Smooth muscle cell (in vitro differentiated cells): ENCODE measurements at regions not wholly inside any gene's neighbourhood (a gene's known extent, or its start where the extent isn't known, plus 50 kb on each side); places are given as distances from the start of the nearest gene placed in this dataset.
A peak's percentile ranks its signal among the peaks of the same experiment; 100 is the strongest.

Source experiments
- DNase-seq: peaks from one replicate; lab custom pipeline; 2025; ENCODE audit not compliant: unreplicated experiment; lab: John Stamatoyannopoulos, UW
- H2AFZ ChIP-seq: fragments of 200-600 bp; sonication (generic); 2 replicates; pipeline ENCODE4 v1.6.0; 2016; ENCODE audit warnings: antibody characterized with exemption, low read depth, mild to moderate bottlenecking
- H3F3A ChIP-seq: fragments of 200-600 bp; sonication (generic); 2 replicates; pipeline ENCODE4 v1.6.0; 2017; ENCODE audit warnings: antibody characterized with exemption, low read depth
- H3K27ac ChIP-seq: fragments of 200-600 bp; sonication (generic); 2 replicates; pipeline ENCODE4 v1.5.1; 2016; ENCODE audit warnings: low read depth, mild to moderate bottlenecking
- H3K27me3 ChIP-seq: fragments of 200-600 bp; sonication (generic); 2 replicates; pipeline ENCODE4 v1.6.1; 2016; ENCODE audit warnings: low read depth, mild to moderate bottlenecking
- H3K36me3 ChIP-seq: fragments of 200-600 bp; sonication (generic); 2 replicates; pipeline ENCODE4 v1.5.1; 2016; ENCODE audit warnings: low read depth
- H3K4me1 ChIP-seq: fragments of 200-600 bp; sonication (generic); 2 replicates; pipeline ENCODE4 v1.5.1; 2016; ENCODE audit warnings: low read depth
- H3K4me2 ChIP-seq: fragments of 200-600 bp; sonication (generic); 2 replicates; pipeline ENCODE4 v1.6.0; 2016; ENCODE audit warnings: mild to moderate bottlenecking
- H3K4me3 ChIP-seq: fragments of 200-600 bp; sonication (generic); 2 replicates; pipeline ENCODE4 v1.5.1; 2016; ENCODE audit warnings: mild to moderate bottlenecking
- H3K79me2 ChIP-seq: fragments of 200-600 bp; sonication (generic); 2 replicates; pipeline ENCODE4 v1.6.0; 2016; ENCODE audit warnings: low read depth, mild to moderate bottlenecking
- H3K9ac ChIP-seq: fragments of 200-600 bp; sonication (generic); 2 replicates; pipeline ENCODE4 v1.6.0; 2016; ENCODE audit warnings: low read depth
- H3K9me3 ChIP-seq: fragments of 200-600 bp; sonication (generic); replicated peaks from 2 replicates; pipeline ENCODE4 v1.5.1; 2016; ENCODE audit warnings: low read depth
- H4K20me1 ChIP-seq: fragments of 200-600 bp; sonication (generic); 2 replicates; pipeline ENCODE4 v1.6.0; 2016; ENCODE audit warnings: low read depth
- WGBS: methylation state at CpG from one replicate; pipeline ENCODE4 v1.1.7; 2016; ENCODE audit warnings: low lambda C conversion rate; 5-methylcytosine and 5-hydroxymethylcytosine counted together
- TF ChIP-seq, protein P1 (sequence below): fragments of 200-600 bp; sonication (generic); IDR thresholded peaks from 2 replicates; pipeline ENCODE4 v1.5.1; 2017; ENCODE audit warnings: borderline replicate concordance, mild to moderate bottlenecking, antibody characterized with exemption; ENCODE audit not compliant: insufficient read depth, poor library complexity, severe bottlenecking

DNA sequence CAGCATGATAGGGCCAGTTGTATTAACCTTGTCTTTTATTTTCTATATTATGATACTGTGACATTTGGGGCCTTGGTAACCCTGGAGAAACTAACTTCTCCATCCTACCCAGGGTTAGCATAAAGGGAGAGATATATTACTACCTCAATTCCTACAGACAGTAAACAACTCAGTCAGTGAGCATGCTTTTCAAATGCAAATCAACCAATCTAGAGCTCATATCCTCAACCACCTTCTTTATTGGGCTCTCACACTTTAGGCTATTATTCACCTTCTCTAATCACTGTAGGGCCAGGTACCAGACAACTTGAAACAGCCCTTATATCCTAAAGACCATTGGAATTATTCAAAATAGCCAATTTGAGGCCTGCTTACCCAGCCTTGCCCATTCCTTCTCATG lies 477.6 kb downstream of the PTPRC start:
- Histone ChIP-seq H3K36me3 (no peaks in the 10 kb centered on the region), H3K4me3 (no peak overlapping the region), H2AFZ (no peak overlapping the region), H3K27me3 (no peaks in the 10 kb centered on the region), H3K9ac (no peak overlapping the region), H3K27ac (no peak overlapping the region), H3K9me3 (no peaks in the 10 kb centered on the region), H3K4me2 (no peak overlapping the region), H4K20me1 (no peaks in the 10 kb centered on the region), H3F3A (no peaks in the 10 kb centered on the region), H3K4me1 (no peaks in the 10 kb centered on the region), H3K79me2 (peaks cover 3% of the 10 kb centered on the region)
- TF ChIP-seq, protein P1, sequence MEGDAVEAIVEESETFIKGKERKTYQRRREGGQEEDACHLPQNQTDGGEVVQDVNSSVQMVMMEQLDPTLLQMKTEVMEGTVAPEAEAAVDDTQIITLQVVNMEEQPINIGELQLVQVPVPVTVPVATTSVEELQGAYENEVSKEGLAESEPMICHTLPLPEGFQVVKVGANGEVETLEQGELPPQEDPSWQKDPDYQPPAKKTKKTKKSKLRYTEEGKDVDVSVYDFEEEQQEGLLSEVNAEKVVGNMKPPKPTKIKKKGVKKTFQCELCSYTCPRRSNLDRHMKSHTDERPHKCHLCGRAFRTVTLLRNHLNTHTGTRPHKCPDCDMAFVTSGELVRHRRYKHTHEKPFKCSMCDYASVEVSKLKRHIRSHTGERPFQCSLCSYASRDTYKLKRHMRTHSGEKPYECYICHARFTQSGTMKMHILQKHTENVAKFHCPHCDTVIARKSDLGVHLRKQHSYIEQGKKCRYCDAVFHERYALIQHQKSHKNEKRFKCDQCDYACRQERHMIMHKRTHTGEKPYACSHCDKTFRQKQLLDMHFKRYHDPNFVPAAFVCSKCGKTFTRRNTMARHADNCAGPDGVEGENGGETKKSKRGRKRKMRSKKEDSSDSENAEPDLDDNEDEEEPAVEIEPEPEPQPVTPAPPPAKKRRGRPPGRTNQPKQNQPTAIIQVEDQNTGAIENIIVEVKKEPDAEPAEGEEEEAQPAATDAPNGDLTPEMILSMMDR: no peak
- no peak for DNase-seq

DNA sequence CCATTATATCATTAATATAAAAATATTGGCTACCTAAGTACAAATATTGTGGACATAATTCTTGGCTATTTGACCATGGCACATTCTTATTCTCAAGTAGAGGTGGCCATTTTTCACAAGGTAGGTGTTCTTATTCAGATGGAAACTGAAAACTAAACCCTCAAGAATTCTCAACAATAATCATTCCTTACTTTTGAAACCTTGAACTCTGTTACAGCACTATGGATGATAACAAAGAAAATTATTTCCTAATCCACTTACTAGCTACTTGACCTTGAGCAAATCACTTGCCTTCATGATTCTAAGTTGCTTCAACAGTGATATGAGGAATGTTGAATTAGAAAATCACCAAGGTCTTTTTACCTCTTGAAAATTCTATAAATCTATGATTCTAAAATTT lies 482.2 kb downstream of the PTPRC start:
- H2AFZ ChIP-seq: peak overlapping the region; percentile 14
- DNase-seq: no peak
- H3F3A ChIP-seq: peaks cover 13% of the 10 kb centered on the region
- no peaks in the 10 kb centered on the region for H4K20me1 ChIP-seq
- TF ChIP-seq, protein P1: no peak
- peak overlapping the region; percentile 96 for H3K27ac ChIP-seq
- H3K4me1 ChIP-seq: peaks cover 5% of the 10 kb centered on the region
- no peak overlapping the region for H3K4me3 ChIP-seq
- no peak overlapping the region for H3K4me2 ChIP-seq
- no peaks in the 10 kb centered on the region for H3K36me3 ChIP-seq
- no peaks in the 10 kb centered on the region for H3K9me3 ChIP-seq
- H3K79me2 ChIP-seq: peaks cover 8% of the 10 kb centered on the region
- H3K9ac ChIP-seq: no peak overlapping the region
- no peaks in the 10 kb centered on the region for H3K27me3 ChIP-seq

DNA sequence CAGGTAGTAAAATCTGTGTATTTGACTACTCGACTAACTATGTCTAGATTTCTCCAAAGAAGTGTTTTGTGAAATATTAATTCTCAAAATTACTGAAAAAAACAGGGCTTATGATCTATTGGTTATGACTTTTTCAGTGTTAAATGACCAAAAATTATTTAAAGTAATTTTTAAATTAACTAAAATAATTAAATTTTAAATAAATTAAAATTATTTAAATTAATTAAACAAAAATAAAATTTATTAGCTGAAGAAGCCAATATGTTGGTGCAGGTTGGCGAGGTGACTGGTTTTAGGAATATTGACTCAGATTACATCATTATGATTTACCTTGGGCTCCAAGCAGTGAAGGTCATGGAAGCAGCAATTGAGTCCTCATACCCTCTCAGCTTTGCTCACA lies 483.2 kb downstream of the PTPRC start:
- Histone ChIP-seq H3K9ac (peak overlapping the region; percentile 62), H3K36me3 (no peaks in the 10 kb centered on the region), H3K27me3 (no peaks in the 10 kb centered on the region), H3K4me1 (peaks cover 5% of the 10 kb centered on the region), H3K4me3 (no peak overlapping the region), H3F3A (peaks cover 13% of the 10 kb centered on the region), H2AFZ (peak overlapping the region; percentile 14), H4K20me1 (no peaks in the 10 kb centered on the region), H3K9me3 (no peaks in the 10 kb centered on the region), H3K79me2 (peaks cover 8% of the 10 kb centered on the region), H3K4me2 (peak overlapping the region; percentile 70), H3K27ac (peak overlapping the region; percentile 96)
- TF ChIP-seq, protein P1: no peak
- 49% methylated on average over 2 of the region's 2 CpGs for WGBS
- no peak for DNase-seq

DNA sequence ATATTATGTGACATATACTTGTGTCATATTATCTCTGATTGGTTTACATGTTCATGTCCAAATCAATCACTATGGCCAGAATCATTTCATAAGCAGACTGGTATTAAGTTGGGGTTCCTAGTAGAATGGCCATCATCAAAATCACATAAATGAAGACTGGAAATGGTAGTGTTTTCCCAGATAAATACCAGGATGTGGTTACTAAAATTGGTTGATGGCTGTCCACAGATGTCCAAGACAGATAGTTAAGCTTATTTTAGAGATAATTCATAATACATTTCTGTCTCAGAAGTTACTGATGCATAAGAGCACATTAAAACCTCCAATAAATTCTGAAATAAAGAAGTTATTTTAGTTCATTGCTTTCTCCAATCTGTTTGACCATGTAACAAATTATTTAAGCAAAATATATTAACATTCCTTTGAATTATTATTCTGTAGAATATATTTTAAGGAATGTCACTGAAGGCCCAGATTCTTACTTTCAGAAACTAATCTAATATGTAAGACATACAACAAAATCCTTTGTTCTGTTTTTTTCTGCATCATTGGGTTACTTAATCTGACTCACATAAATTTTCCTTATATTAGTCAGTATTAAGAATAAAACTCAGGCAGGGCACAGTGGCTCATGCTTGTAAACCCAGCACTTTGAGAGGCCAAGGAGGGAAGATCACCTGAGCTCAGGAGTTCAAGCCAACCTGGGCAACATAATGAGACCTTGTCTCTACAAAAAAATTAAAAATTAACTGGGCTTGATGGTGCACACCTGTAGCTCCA lies 483.9 kb downstream of the PTPRC start:
- Histone ChIP-seq H3K79me2 (peaks cover 8% of the 10 kb centered on the region), H3K9me3 (no peaks in the 10 kb centered on the region), H3K4me1 (peaks cover 5% of the 10 kb centered on the region), H3K27me3 (no peaks in the 10 kb centered on the region), H3K4me3 (no peak overlapping the region), H3F3A (peaks cover 13% of the 10 kb centered on the region), H3K4me2 (peak overlapping the region; percentile 70), H2AFZ (no peak overlapping the region), H4K20me1 (no peaks in the 10 kb centered on the region), H3K9ac (peak overlapping the region; percentile 62), H3K36me3 (no peaks in the 10 kb centered on the region), H3K27ac (peak overlapping the region; percentile 96)
- TF ChIP-seq, protein P1: no peak
- no peak for DNase-seq
